Fibroblast of lung (primary cell): ENCODE measurements at regions not wholly inside any gene's neighbourhood (a gene's known extent, or its start where the extent isn't known, plus 50 kb on each side); places are given as distances from the start of the nearest gene placed in this dataset.

Experiments used
- DNase-seq, 2 donors: peaks; one replicate each; pipeline versions ENCODE4 v3.0.0 to v3.0.0-alpha.2; 2010; ENCODE audit warnings: low read depth in 2 of 2
- H2AFZ ChIP-seq: 2 replicates; pipeline ENCODE4 v1.5.1; 2012; ENCODE audit warnings: low read length, control low read depth, inconsistent platforms
- H3K27ac ChIP-seq: 2 replicates; pipeline ENCODE4 v1.5.1; 2011; ENCODE audit warnings: low read length, control low read depth; ENCODE audit not compliant: insufficient read depth
- H3K27me3 ChIP-seq: 2 replicates; pipeline ENCODE4 v1.5.1; 2011; ENCODE audit warnings: mild to moderate bottlenecking, low read length; ENCODE audit not compliant: control insufficient read depth, insufficient read depth
- H3K36me3 ChIP-seq: 2 replicates; pipeline ENCODE4 v1.5.1; 2011; ENCODE audit warnings: low read length; ENCODE audit not compliant: control insufficient read depth, insufficient read depth
- H3K4me1 ChIP-seq: 2 replicates; pipeline ENCODE4 v1.5.1; 2011; ENCODE audit warnings: low read length; ENCODE audit not compliant: control insufficient read depth, insufficient read depth; ENCODE audit errors: extremely low read depth
- H3K4me2 ChIP-seq: 2 replicates; pipeline ENCODE4 v1.5.1; 2011; ENCODE audit warnings: low read length, control low read depth; ENCODE audit not compliant: insufficient read depth; ENCODE audit errors: extremely low read depth
- H3K4me3 ChIP-seq, 4 experiments: fragments of 200-600 bp in 1 of 4; sonication (generic) in 1 of 4; replicated peaks in 1 of 4; 2 replicates each; pipeline ENCODE4 v1.5.1; 2011 to 2016; ENCODE audit warnings: low read length in 4 of 4, low read depth in 3 of 4, mild to moderate bottlenecking in 3 of 4, control low read depth in 2 of 4, inconsistent platforms in 1 of 4, mixed read lengths in 1 of 4; ENCODE audit not compliant: insufficient read depth in 1 of 4; ENCODE audit errors: control extremely low read depth in 1 of 4
- H3K79me2 ChIP-seq: 2 replicates; pipeline ENCODE4 v1.5.1; 2012; ENCODE audit warnings: mild to moderate bottlenecking, low read length, inconsistent platforms; ENCODE audit not compliant: control insufficient read depth, insufficient read depth
- H3K9ac ChIP-seq: 2 replicates; pipeline ENCODE4 v1.5.1; 2011; ENCODE audit warnings: mild to moderate bottlenecking, low read length, control low read depth; ENCODE audit not compliant: insufficient read depth
- H3K9me3 ChIP-seq: 2 replicates; pipeline ENCODE4 v1.5.1; 2012; ENCODE audit warnings: low read depth, low read length; ENCODE audit not compliant: control insufficient read depth, insufficient read depth
- H4K20me1 ChIP-seq: 2 replicates; pipeline ENCODE4 v1.5.1; 2011; ENCODE audit warnings: low read length; ENCODE audit not compliant: control insufficient read depth, insufficient read depth; ENCODE audit errors: extremely low read depth
- CTCF ChIP-seq, 2 donors: IDR thresholded peaks in 1 of 2; conservative IDR thresholded peaks in 1 of 2; 1 replicate in 1 of 2; 2 replicates in 1 of 2; pipeline ENCODE4 v1.5.1; 2011 to 2012; ENCODE audit warnings: low read length in 2 of 2, control low read depth in 1 of 2, inconsistent platforms in 1 of 2, low read depth in 1 of 2, mild to moderate bottlenecking in 1 of 2
- EZH2 ChIP-seq: IDR thresholded peaks from 2 replicates; pipeline ENCODE4 v1.5.1; 2012; ENCODE audit warnings: low read length, control low read depth, mild to moderate bottlenecking; ENCODE audit errors: missing control alignments

- no peaks in the 10 kb centered on the region for H3K79me2 ChIP-seq
- H3K27ac ChIP-seq, result no peak overlapping the region
- H3K27me3 ChIP-seq, result no peaks in the 10 kb centered on the region
- H3K4me1 ChIP-seq, result peaks cover 20% of the 10 kb centered on the region
- no peaks in the 10 kb centered on the region for H3K36me3 ChIP-seq
- no peak overlapping the region for H2AFZ ChIP-seq
- no peak overlapping the region for H3K9ac ChIP-seq
- DNase-seq, result peak; percentile 31 to 40
- H3K9me3 ChIP-seq, result no peaks in the 10 kb centered on the region
- H3K4me2 ChIP-seq, result no peak overlapping the region
- TF ChIP-seq CTCF (conservative IDR thresholded peaks at IDR 0.05 in 1 of 2, IDR thresholded peaks at IDR 0.05 in 1 of 2; ENCODE audit: low read depth in 1 of 2, low read length in 2 of 2) (no peak), EZH2 (no peak)
- no peaks in the 10 kb centered on the region for H4K20me1 ChIP-seq
- no peak overlapping the region for H3K4me3 ChIP-seq
These were observed 188.0 kb upstream of the C1QTNF7 start for GRCh38 chr4:15239866-15240265.

GRCh38 chr4:15240764-15241163 is 187.1 kb upstream of the C1QTNF7 start:
- Histone ChIP-seq H3K4me2 (no peak overlapping the region), H3K4me1 (peaks cover 11% of the 10 kb centered on the region), H3K79me2 (no peaks in the 10 kb centered on the region), H3K9ac (no peak overlapping the region), H3K27me3 (no peaks in the 10 kb centered on the region), H3K36me3 (no peaks in the 10 kb centered on the region), H2AFZ (no peak overlapping the region), H3K9me3 (no peaks in the 10 kb centered on the region), H4K20me1 (no peaks in the 10 kb centered on the region), H3K27ac (no peak overlapping the region), H3K4me3 (no peak overlapping the region)
- TF ChIP-seq EZH2 (no peak), CTCF (conservative IDR thresholded peaks at IDR 0.05 in 1 of 2, IDR thresholded peaks at IDR 0.05 in 1 of 2; ENCODE audit: low read depth in 1 of 2, low read length in 2 of 2) (no peak)
- peak in 1 of 2 donors; percentile 41 for DNase-seq

- no peak for TF ChIP-seq EZH2
- TF ChIP-seq CTCF (conservative IDR thresholded peaks at IDR 0.05 in 1 of 2, IDR thresholded peaks at IDR 0.05 in 1 of 2; ENCODE audit: low read depth in 1 of 2, low read length in 2 of 2), result no peak
- Histone ChIP-seq H3K27ac (no peak overlapping the region), H3K4me2 (no peak overlapping the region), H3K4me3 (no peak overlapping the region), H3K79me2 (no peaks in the 10 kb centered on the region), H2AFZ (no peak overlapping the region), H4K20me1 (no peaks in the 10 kb centered on the region), H3K27me3 (no peaks in the 10 kb centered on the region), H3K36me3 (no peaks in the 10 kb centered on the region), H3K4me1 (peaks cover 7% of the 10 kb centered on the region), H3K9ac (no peak overlapping the region), H3K9me3 (no peaks in the 10 kb centered on the region)
- peak in 1 of 2 donors; percentile 3 for DNase-seq
These were observed 185.8 kb upstream of the C1QTNF7 start for GRCh38 chr4:15242021-15242420.
